ENCODE measurements at regions not wholly inside any gene's neighbourhood (a gene's known extent, or its start where the extent isn't known, plus 50 kb on each side); places are given as distances from the start of the nearest gene placed in this dataset.
"Not testable (repeated sequence)": the region's sequence is repeated elsewhere in the genome, so short reads cannot be mapped to it uniquely, and the experiment has no call there.

DNA sequence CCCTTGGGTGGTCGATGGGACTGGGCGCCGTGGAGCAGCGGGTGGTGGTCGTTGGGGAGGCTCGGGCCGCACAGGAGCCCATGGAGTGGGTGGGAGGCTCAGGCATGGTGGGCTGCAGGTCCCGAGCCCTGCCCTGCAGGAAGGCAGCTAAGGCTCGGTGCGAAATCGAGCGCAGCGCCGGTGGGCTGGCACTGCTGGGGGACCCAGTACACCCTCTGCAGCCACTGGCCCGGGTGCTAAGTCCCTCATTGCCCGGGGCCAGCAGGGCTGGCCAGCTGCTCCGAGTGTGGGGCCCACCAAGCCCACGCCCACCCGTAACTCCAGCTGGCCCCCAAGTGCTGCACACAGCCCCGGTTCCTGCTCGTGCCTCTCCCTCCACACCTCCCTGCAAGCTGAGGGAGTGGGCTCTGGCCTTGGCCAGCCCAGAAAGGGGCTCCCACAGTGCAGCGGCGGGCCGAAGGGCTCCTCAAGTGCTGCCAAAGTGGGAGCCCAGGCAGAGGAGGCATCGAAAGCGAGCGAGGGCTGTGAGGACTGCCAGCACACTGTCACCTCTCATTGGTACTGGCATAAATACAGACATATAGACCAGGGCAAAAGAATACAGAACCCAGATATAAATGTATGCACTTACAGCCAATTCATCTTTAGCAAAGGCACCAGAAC is 53.5 kb upstream of the SPANXN4 start:
- H3K4me3 Mint-ChIP-seq; CTCF ChIA-PET; ATAC-seq (replicated peaks in 1 of 4); DNase-seq; H3K27ac Mint-ChIP-seq; H3K4me1 Mint-ChIP-seq; H3K27me3 Mint-ChIP-seq; H3K27ac ChIP-seq (ENCODE audit: low read length); H3K36me3 ChIP-seq (ENCODE audit: control insufficient read depth in 2 of 2, extremely low read depth in 1 of 2, insufficient read depth in 1 of 2, low read length in 1 of 2); H3K4me3 ChIP-seq (ENCODE audit: control insufficient read depth in 1 of 2, extremely low read depth in 1 of 2, low read length in 1 of 2); H3K27me3 ChIP-seq (replicated peaks in 1 of 2; ENCODE audit: control insufficient read depth in 2 of 2, extremely low read depth in 1 of 2, insufficient read depth in 2 of 2, low read length in 1 of 2); H3K4me1 ChIP-seq (ENCODE audit: control insufficient read depth in 1 of 2, extremely low read depth in 1 of 2, insufficient read depth in 2 of 2, low read length in 2 of 2); POLR2A ChIA-PET; H3K9me3 Mint-ChIP-seq; H3K36me3 Mint-ChIP-seq; H3K9me3 ChIP-seq: not testable (repeated sequence)
- 98% methylated on average over 7 of the region's 27 CpGs for WGBS (ENCODE audit: insufficient coverage)
